Esophagus squamous epithelium (tissue), 4 donors: ENCODE measurements at regions not wholly inside any gene's neighbourhood (a gene's known extent, or its start where the extent isn't known, plus 50 kb on each side); places are given as distances from the start of the nearest gene placed in this dataset.

Experiments
- CTCF ChIP-seq, 6 experiments: fragments of 450-650 bp in 4 of 6; fragments of 200-600 bp in 2 of 6; sonication (generic) in 2 of 6; IDR thresholded peaks; one replicate each; pipeline ENCODE4 v1.5.1; 2016 to 2019; ENCODE audit warnings: antibody characterized with exemption in 6 of 6, mild to moderate bottlenecking in 4 of 6, moderate library complexity in 4 of 6
- POLR2A ChIP-seq, 4 donors: fragments of 450-650 bp; IDR thresholded peaks; one replicate each; pipeline ENCODE4 v1.6.1; 2017; ENCODE audit warnings: antibody characterized with exemption in 4 of 4, mild to moderate bottlenecking in 4 of 4, moderate library complexity in 3 of 4

GRCh38 chr6:144854654-144855053, 569.5 kb downstream of the UTRN start:
- TF ChIP-seq POLR2A (IDR thresholded peaks at IDR 0.05) = no peak
- TF ChIP-seq CTCF (IDR thresholded peaks at IDR 0.05) = no peak
